Activated effector memory CD4-positive, alpha-beta T cell treated with anti-CD3 and anti-CD28 coated beads, Interleukin-2, amount 50 U/mL, for 16 hours (primary cell): ENCODE measurements at regions not wholly inside any gene's neighbourhood (a gene's known extent, or its start where the extent isn't known, plus 50 kb on each side); places are given as distances from the start of the nearest gene placed in this dataset.
A peak's percentile ranks its signal among the peaks of the same experiment; 100 is the strongest.

Experiments
- DNase-seq: peaks from one replicate; pipeline ENCODE4 v3.0.0-alpha.2; 2020

GRCh38 chr21:24076179-24076578 lies 1531.1 kb downstream of the MRPL39 start:
- no peak for DNase-seq

- no peak for DNase-seq
These were observed 1551.6 kb downstream of the MRPL39 start for GRCh38 chr21:24055696-24056095.

GRCh38 chr21:24050231-24050630 lies 1557.0 kb downstream of the MRPL39 start:
- DNase-seq: no peak

GRCh38 chr21:24046829-24047443 lies 1560.3 kb downstream of the MRPL39 start:
- DNase-seq: no peak

GRCh38 chr21:24045775-24046215 lies 1561.5 kb downstream of the MRPL39 start:
- DNase-seq: peak; percentile 62

GRCh38 chr21:24045373-24045772 lies 1561.9 kb downstream of the MRPL39 start:
- no peak for DNase-seq

GRCh38 chr21:24042687-24043086 lies 1564.6 kb downstream of the MRPL39 start:
- no peak for DNase-seq

GRCh38 chr21:24032709-24033232 lies 1574.5 kb downstream of the MRPL39 start:
- no peak for DNase-seq

GRCh38 chr21:24027396-24027795 lies 1579.9 kb downstream of the MRPL39 start:
- no peak for DNase-seq

- DNase-seq: no peak
These were observed 1582.2 kb downstream of the MRPL39 start for GRCh38 chr21:24025101-24025500.

- no peak for DNase-seq
These were observed 1583.3 kb downstream of the MRPL39 start for GRCh38 chr21:24023936-24024335.

- no peak for DNase-seq
These were observed 1583.9 kb downstream of the MRPL39 start for GRCh38 chr21:24023402-24023801.

- DNase-seq: no peak
These were observed 1592.9 kb downstream of the MRPL39 start for GRCh38 chr21:24014381-24014780.

- DNase-seq: no peak
These were observed 1596.2 kb downstream of the MRPL39 start for GRCh38 chr21:24011087-24011486.

- DNase-seq: no peak
These were observed 1599.7 kb downstream of the MRPL39 start for GRCh38 chr21:24007592-24007991.

- DNase-seq: no peak
These were observed 1620.3 kb downstream of the MRPL39 start for GRCh38 chr21:23986987-23987386.

- DNase-seq: no peak
These were observed 1621.1 kb downstream of the MRPL39 start for GRCh38 chr21:23986214-23986613.

- no peak for DNase-seq
These were observed 1624.7 kb downstream of the MRPL39 start for GRCh38 chr21:23982546-23982945.

GRCh38 chr21:23977971-23978370 lies 1629.3 kb downstream of the MRPL39 start:
- DNase-seq: no peak

GRCh38 chr21:23968722-23969647 lies 1638.3 kb downstream of the MRPL39 start:
- DNase-seq: peak; percentile 78

GRCh38 chr21:23968008-23968407 lies 1639.3 kb downstream of the MRPL39 start:
- no peak for DNase-seq

GRCh38 chr21:23963454-23963853 lies 1643.8 kb downstream of the MRPL39 start:
- DNase-seq: no peak

GRCh38 chr21:23960769-23961168 lies 1646.5 kb downstream of the MRPL39 start:
- no peak for DNase-seq
